Right cardiac atrium (tissue), 5 donors: ENCODE measurements at regions not wholly inside any gene's neighbourhood (a gene's known extent, or its start where the extent isn't known, plus 50 kb on each side); places are given as distances from the start of the nearest gene placed in this dataset.
"Not testable (repeated sequence)": the region's sequence is repeated elsewhere in the genome, so short reads cannot be mapped to it uniquely, and the experiment has no call there.

Source experiments
- ATAC-seq, 2 donors: fragments of 200-7000 bp; cut with Tn5 transposase; one replicate each; pipeline versions ENCODE4 v1.8.0 to v1.9.1; 2020; ENCODE audit warnings: moderate library complexity in 2 of 2, mild to moderate bottlenecking in 1 of 2
- DNase-seq, 3 donors: peaks; one replicate each; pipeline ENCODE4 v3.0.0-alpha.2; 2020
- H3K27ac ChIP-seq: one replicate; pipeline ENCODE4 v1.5.1; 2013; ENCODE audit warnings: mild to moderate bottlenecking, low read length, control low read depth, moderate library complexity
- H3K27me3 ChIP-seq: one replicate; pipeline ENCODE4 v1.6.1; 2013; ENCODE audit not compliant: control insufficient read depth, insufficient read depth
- H3K4me1 ChIP-seq: one replicate; pipeline ENCODE4 v1.6.1; 2013; ENCODE audit warnings: low read length; ENCODE audit not compliant: control insufficient read depth, insufficient read depth
- H3K4me3 ChIP-seq: one replicate; pipeline ENCODE4 v1.5.1; 2013; ENCODE audit warnings: low read length, control low read depth
- H3K9me3 ChIP-seq: one replicate; pipeline ENCODE4 v1.6.1; 2013; ENCODE audit warnings: low read length; ENCODE audit not compliant: control insufficient read depth
- WGBS: extraction: QIAGEN DNeasy Blood & Tissue Kit; methylation state at CpG from one replicate; pipeline ENCODE4 v1.1.7; 2013; 5-methylcytosine and 5-hydroxymethylcytosine counted together
- intact Hi-C, 4 donors: fragments of 100-400 bp; cut with DNase I; formaldehyde crosslinking; loops; one replicate each; pipeline versions ENCODE4 v1.11.0 to v1.14.0; 2022 to 2023
- donor health status: healthy with polysubstance abuse.
- donor health status: DM: no; HTN: yes; CAD: no.
- donor health status: DM: no; HTN: no; CAD: no.
- donor health status: DM: no; HTN: yes; CAD: no; lungs with severe emphysema.
- donor health status: DM: yes; HTN: yes; CAD: no.

GRCh38 chr5:18457255-18457654 lies 823.0 kb downstream of the TAF11L14 start:
- intact Hi-C loops: no loop called here
- Histone ChIP-seq H3K4me3 (no peak overlapping the region), H3K27me3 (no peaks in the 10 kb centered on the region), H3K4me1 (no peaks in the 10 kb centered on the region), H3K9me3 (no peaks in the 10 kb centered on the region), H3K27ac (no peak overlapping the region)
- DNase-seq (no peak), ATAC-seq (no peak)
- WGBS: 90% methylated on average over 5 of the region's 5 CpGs

GRCh38 chr5:18461766-18462165 lies 827.5 kb downstream of the TAF11L14 start:
- intact Hi-C loops: no loop called here
- H3K4me1 ChIP-seq: no peaks in the 10 kb centered on the region
- ATAC-seq: no peak

GRCh38 chr5:18465833-18466681 lies 831.8 kb downstream of the TAF11L14 start:
- H3K9me3 ChIP-seq: no peaks in the 10 kb centered on the region
- no peak overlapping the region for H3K27ac ChIP-seq
- no peak overlapping the region for H3K4me3 ChIP-seq
- DNase-seq: no peak
- ATAC-seq: no peak
- intact Hi-C loops: no loop called here
- 55% methylated on average over 11 of the region's 11 CpGs for WGBS
- H3K27me3 ChIP-seq: no peaks in the 10 kb centered on the region
- no peaks in the 10 kb centered on the region for H3K4me1 ChIP-seq

More at GRCh38 chr5:18461766-18462165, 827.5 kb downstream of the TAF11L14 start:
- Histone ChIP-seq H3K27me3 (no peaks in the 10 kb centered on the region), H3K4me3 (no peak overlapping the region), H3K9me3 (no peaks in the 10 kb centered on the region), H3K27ac (no peak overlapping the region)
- WGBS: 78% methylated on average over 1 of the region's 1 CpG
- DNase-seq: no peak

GRCh38 chr5:18466731-18467130 lies 832.5 kb downstream of the TAF11L14 start:
- no peaks in the 10 kb centered on the region for H3K4me1 ChIP-seq
- ATAC-seq: no peak
- intact Hi-C loops: no loop called here
- DNase-seq: no peak
- H3K27ac ChIP-seq: no peak overlapping the region
- no peaks in the 10 kb centered on the region for H3K27me3 ChIP-seq
- 68% methylated on average over 1 of the region's 1 CpG for WGBS
- H3K4me3 ChIP-seq: no peak overlapping the region
- no peaks in the 10 kb centered on the region for H3K9me3 ChIP-seq

GRCh38 chr5:18471791-18472190 lies 837.5 kb downstream of the TAF11L14 start:
- H3K27me3 ChIP-seq, H3K9me3 ChIP-seq, H3K4me1 ChIP-seq, intact Hi-C loops, H3K27ac ChIP-seq, H3K4me3 ChIP-seq, ATAC-seq, DNase-seq: not testable (repeated sequence)
- WGBS: 90% methylated on average over 15 of the region's 15 CpGs

GRCh38 chr5:18483451-18483850 lies 849.2 kb downstream of the TAF11L14 start:
- no peak overlapping the region for H3K4me3 ChIP-seq
- no peaks in the 10 kb centered on the region for H3K4me1 ChIP-seq
- intact Hi-C loops: no loop called here
- H3K27me3 ChIP-seq: no peaks in the 10 kb centered on the region
- no peak overlapping the region for H3K27ac ChIP-seq
- DNase-seq (no peak), ATAC-seq (no peak)
- 46% methylated on average over 3 of the region's 3 CpGs for WGBS
- no peaks in the 10 kb centered on the region for H3K9me3 ChIP-seq

GRCh38 chr5:18487928-18488480 lies 853.7 kb downstream of the TAF11L14 start:
- DNase-seq (no peak), ATAC-seq (no peak)
- intact Hi-C loops: no loop called here

DNA sequence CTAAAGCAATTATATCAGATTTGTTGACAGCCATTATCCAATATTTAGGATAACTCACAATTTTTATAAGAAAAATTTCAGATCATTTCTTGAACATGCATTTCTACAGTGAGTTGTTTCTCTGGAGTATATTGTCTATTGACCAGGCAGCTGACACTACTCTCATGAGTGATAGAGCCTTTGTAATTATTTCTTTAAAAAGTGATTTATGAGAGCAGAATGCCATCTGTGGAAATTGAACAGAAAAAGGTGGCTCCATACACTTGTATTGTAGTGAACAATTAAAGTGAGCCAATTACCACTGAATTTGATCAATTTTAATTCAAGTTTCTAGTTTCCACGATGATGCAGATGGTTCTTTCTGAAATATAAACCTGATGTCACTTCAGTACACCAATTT lies 855.4 kb downstream of the TAF11L14 start:
- Histone ChIP-seq H3K27ac (no peak overlapping the region), H3K4me3 (no peak overlapping the region), H3K4me1 (no peaks in the 10 kb centered on the region), H3K27me3 (no peaks in the 10 kb centered on the region), H3K9me3 (no peaks in the 10 kb centered on the region)
- intact Hi-C loops: no loop called here
- ATAC-seq (no peak), DNase-seq (no peak)
- 66% methylated on average over 1 of the region's 1 CpG for WGBS

More at GRCh38 chr5:18487928-18488480, 853.7 kb downstream of the TAF11L14 start:
- Histone ChIP-seq H3K4me3 (no peak overlapping the region), H3K27ac (no peak overlapping the region), H3K4me1 (no peaks in the 10 kb centered on the region), H3K27me3 (no peaks in the 10 kb centered on the region), H3K9me3 (no peaks in the 10 kb centered on the region)
- 31% methylated on average over 4 of the region's 4 CpGs for WGBS

DNA sequence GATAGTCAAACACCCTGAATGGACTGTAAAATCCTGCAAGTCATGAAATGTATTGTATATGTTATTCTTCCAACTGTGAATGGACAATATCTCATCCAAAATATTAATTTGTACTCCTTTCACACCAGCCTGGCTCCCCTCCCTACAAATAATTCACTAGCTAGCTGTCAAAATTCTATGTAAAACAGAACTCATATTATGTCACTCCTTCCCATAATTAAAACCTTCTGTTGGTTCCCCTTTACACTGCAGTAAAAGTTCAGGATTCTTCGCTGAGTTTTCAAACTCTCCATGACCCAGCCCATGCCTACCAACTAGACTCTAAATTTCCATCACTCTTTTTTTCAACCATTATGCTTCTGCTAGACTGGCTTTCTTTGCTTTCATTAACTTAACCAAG lies 857.1 kb downstream of the TAF11L14 start:
- WGBS: 73% methylated on average over 1 of the region's 1 CpG
- intact Hi-C loops: no loop called here
- no peak for ATAC-seq

GRCh38 chr5:18495157-18495556 lies 860.9 kb downstream of the TAF11L14 start:
- 68% methylated on average over 1 of the region's 1 CpG for WGBS
- no peak overlapping the region for H3K4me3 ChIP-seq
- DNase-seq (no peak), ATAC-seq (no peak)
- intact Hi-C loops: no loop called here
- no peaks in the 10 kb centered on the region for H3K4me1 ChIP-seq
- no peaks in the 10 kb centered on the region for H3K27me3 ChIP-seq
- H3K27ac ChIP-seq: no peak overlapping the region
- H3K9me3 ChIP-seq: no peaks in the 10 kb centered on the region

More for the DNA sequence above, 857.1 kb downstream of the TAF11L14 start:
- Histone ChIP-seq H3K27ac (no peak overlapping the region), H3K4me3 (no peak overlapping the region), H3K9me3 (no peaks in the 10 kb centered on the region), H3K4me1 (no peaks in the 10 kb centered on the region), H3K27me3 (no peaks in the 10 kb centered on the region)
- no peak for DNase-seq

- DNase-seq (no peak), ATAC-seq (no peak)
- no peak overlapping the region for H3K27ac ChIP-seq
- no peak overlapping the region for H3K4me3 ChIP-seq
- no peaks in the 10 kb centered on the region for H3K27me3 ChIP-seq
- no peaks in the 10 kb centered on the region for H3K4me1 ChIP-seq
- intact Hi-C loops: no loop called here
- H3K9me3 ChIP-seq: no peaks in the 10 kb centered on the region
Measured at GRCh38 chr5:18496041-18496440, 861.8 kb downstream of the TAF11L14 start.
